ENCODE measurements at regions not wholly inside any gene's neighbourhood (a gene's known extent, or its start where the extent isn't known, plus 50 kb on each side); places are given as distances from the start of the nearest gene placed in this dataset.
"Not testable (repeated sequence)": the region's sequence is repeated elsewhere in the genome, so short reads cannot be mapped to it uniquely, and the experiment has no call there.

GRCh38 chr15:22257047-22258008, 177.0 kb downstream of the OR4M2 start:
- no peak for TF ChIP-seq CTCF (IDR thresholded peaks at IDR 0.05; ENCODE audit: partially characterized antibody, unreplicated experiment)
- peaks cover 24% of the 10 kb centered on the region for H3K27me3 Mint-ChIP-seq (ENCODE audit: unreplicated experiment)
- H3K27ac Mint-ChIP-seq (ENCODE audit: unreplicated experiment), result no peak overlapping the region
- H3K4me3 Mint-ChIP-seq (ENCODE audit: unreplicated experiment), result no peak overlapping the region
- H3K36me3 Mint-ChIP-seq (ENCODE audit: unreplicated experiment), result peaks cover 22% of the 10 kb centered on the region
- no peak for DNase-seq
- peaks cover 50% of the 10 kb centered on the region for H3K9me3 Mint-ChIP-seq (ENCODE audit: unreplicated experiment)
- no peaks in the 10 kb centered on the region for H3K4me1 Mint-ChIP-seq (ENCODE audit: low read depth, unreplicated experiment)

DNA sequence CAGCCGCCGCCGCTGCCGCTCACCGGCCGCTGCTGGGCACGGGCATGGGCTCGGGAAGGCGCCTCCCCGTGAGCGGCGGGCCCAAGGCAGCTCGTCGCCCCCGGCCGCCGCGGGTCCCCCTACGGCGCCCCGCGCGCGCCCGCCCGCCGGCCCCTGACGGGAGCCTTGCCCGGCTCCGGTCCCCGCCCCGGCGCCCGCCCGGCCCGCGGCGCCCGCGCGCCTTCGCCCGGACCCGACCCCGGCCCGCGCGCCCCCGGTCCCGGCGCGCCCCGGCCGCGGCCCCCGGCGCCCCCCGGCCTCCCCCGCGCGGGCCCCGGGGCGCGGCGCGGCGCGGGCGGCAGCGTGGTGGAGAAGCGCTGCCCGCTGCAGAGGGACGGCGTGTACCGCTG, 177.7 kb downstream of the OR4M2 start:
- no peak overlapping the region for H3K27ac Mint-ChIP-seq (ENCODE audit: unreplicated experiment)
- peaks cover 22% of the 10 kb centered on the region for H3K36me3 Mint-ChIP-seq (ENCODE audit: unreplicated experiment)
- DNase-seq, result no peak
- H3K4me3 Mint-ChIP-seq (ENCODE audit: unreplicated experiment), result no peak overlapping the region
- peaks cover 48% of the 10 kb centered on the region for H3K9me3 Mint-ChIP-seq (ENCODE audit: unreplicated experiment)
- H3K27me3 Mint-ChIP-seq (ENCODE audit: unreplicated experiment), result peaks cover 24% of the 10 kb centered on the region
- no peaks in the 10 kb centered on the region for H3K4me1 Mint-ChIP-seq (ENCODE audit: low read depth, unreplicated experiment)
- no peak for TF ChIP-seq CTCF (IDR thresholded peaks at IDR 0.05; ENCODE audit: partially characterized antibody, unreplicated experiment)

DNA sequence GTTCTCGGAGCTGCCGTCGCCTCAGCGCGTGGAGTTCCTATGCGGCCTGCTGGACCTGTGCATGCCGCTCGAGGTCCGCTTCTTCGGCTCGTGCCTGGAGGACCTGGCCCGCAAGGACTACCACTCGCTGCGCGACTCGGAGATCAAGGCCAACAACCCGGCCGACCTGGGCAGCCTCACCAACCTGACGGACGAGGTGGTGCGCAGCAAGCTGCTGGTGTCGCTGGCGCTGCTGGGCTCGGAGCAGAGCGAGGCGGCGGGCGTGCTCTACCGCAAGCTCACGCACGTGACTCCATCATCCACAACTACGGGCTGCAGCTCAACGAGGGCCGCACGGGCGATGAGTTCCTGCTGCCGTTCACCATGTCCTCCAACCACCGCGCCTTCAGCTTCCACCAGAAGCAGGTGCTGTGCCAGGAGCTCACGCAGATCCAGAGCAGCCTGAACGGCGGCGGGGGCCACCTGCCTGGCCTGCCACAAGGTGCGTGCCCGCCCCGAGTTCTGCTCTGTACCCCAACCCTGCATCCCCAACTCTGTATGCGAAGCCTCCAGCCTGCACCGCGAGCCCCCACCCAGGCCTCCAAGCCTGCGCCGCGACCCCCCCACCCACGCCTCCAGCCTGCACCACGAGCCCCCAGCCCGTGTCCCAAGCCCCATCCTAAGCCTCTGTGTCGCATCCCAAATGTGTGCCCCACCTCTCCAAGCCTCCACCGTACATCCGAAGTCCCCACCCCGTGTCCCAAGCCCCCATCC, 178.2 kb downstream of the OR4M2 start:
- H3K27ac Mint-ChIP-seq (ENCODE audit: unreplicated experiment), result no peak overlapping the region
- TF ChIP-seq CTCF (IDR thresholded peaks at IDR 0.05; ENCODE audit: partially characterized antibody, unreplicated experiment), result no peak
- peaks cover 24% of the 10 kb centered on the region for H3K27me3 Mint-ChIP-seq (ENCODE audit: unreplicated experiment)
- no peak overlapping the region for H3K4me3 Mint-ChIP-seq (ENCODE audit: unreplicated experiment)
- H3K4me1 Mint-ChIP-seq (ENCODE audit: low read depth, unreplicated experiment), result no peaks in the 10 kb centered on the region
- peaks cover 44% of the 10 kb centered on the region for H3K9me3 Mint-ChIP-seq (ENCODE audit: unreplicated experiment)
- DNase-seq, result no peak
- H3K36me3 Mint-ChIP-seq (ENCODE audit: unreplicated experiment), result peaks cover 22% of the 10 kb centered on the region

- not testable (repeated sequence) for DNase-seq; H3K4me1 Mint-ChIP-seq (ENCODE audit: low read depth, unreplicated experiment); H3K4me3 Mint-ChIP-seq (ENCODE audit: unreplicated experiment); H3K27ac Mint-ChIP-seq (ENCODE audit: unreplicated experiment)
- H3K9me3 Mint-ChIP-seq (ENCODE audit: unreplicated experiment), result peaks cover 41% of the 10 kb centered on the region
- peaks cover 24% of the 10 kb centered on the region for H3K27me3 Mint-ChIP-seq (ENCODE audit: unreplicated experiment)
- peaks cover 17% of the 10 kb centered on the region for H3K36me3 Mint-ChIP-seq (ENCODE audit: unreplicated experiment)
Observed at GRCh38 chr15:22259151-22259750, 178.9 kb downstream of the OR4M2 start.

GRCh38 chr15:22259881-22260421, 179.6 kb downstream of the OR4M2 start:
- no peak for DNase-seq
- Mint-ChIP-seq H3K27ac (ENCODE audit: unreplicated experiment) (no peak overlapping the region), H3K4me1 (ENCODE audit: low read depth, unreplicated experiment) (no peaks in the 10 kb centered on the region), H3K27me3 (ENCODE audit: unreplicated experiment) (peaks cover 23% of the 10 kb centered on the region), H3K4me3 (ENCODE audit: unreplicated experiment) (no peak overlapping the region), H3K9me3 (ENCODE audit: unreplicated experiment) (peaks cover 39% of the 10 kb centered on the region), H3K36me3 (ENCODE audit: unreplicated experiment) (peaks cover 15% of the 10 kb centered on the region)
- TF ChIP-seq CTCF (IDR thresholded peaks at IDR 0.05; ENCODE audit: partially characterized antibody, unreplicated experiment), result no peak
